Right renal pelvis (tissue), 4 donors: ENCODE measurements at regions not wholly inside any gene's neighbourhood (a gene's known extent, or its start where the extent isn't known, plus 50 kb on each side); places are given as distances from the start of the nearest gene placed in this dataset.

ENCODE experiments used
- DNase-seq, 4 donors: peaks; one replicate each; pipeline ENCODE4 v3.0.0-alpha.2; 2013; ENCODE audit warnings: low read depth in 4 of 4, low spot score in 3 of 4, missing footprints in 1 of 4

DNA sequence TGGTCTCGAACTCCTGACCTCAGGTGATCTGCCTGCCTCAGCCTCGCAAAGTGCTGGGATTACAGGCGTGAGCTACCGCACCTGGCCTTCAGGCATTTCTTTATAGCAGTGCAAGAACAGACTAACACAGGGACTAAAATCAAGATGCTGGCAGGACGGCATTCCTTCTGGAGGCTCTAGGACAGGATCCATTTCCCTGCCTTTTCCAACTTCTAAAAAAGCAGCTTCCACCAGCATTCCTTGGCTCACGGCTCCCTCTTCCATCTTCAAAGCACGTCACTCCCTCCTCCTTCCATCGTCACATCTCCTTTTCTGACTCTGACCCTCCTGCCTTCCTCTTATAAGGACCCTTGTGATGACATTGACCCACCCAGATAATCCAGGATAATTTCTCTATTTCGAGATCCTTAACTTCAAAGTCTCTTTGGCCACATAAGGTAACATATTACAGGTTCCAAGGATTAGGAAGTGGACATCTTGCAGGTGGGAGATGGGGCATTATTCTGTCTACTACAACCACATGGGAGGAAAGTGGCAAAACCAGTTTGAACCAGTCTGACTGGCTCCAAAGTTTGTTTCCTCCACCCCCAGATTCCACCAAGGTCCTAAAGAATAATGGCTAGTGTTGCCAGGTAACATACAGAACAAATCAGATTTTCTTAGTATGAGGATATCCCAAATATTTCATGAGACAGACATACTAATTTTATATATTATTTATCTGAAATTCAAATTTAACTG lies 172.5 kb downstream of the MN1 start:
- no peak for DNase-seq

- no peak for DNase-seq
Measured at GRCh38 chr22:27629908-27630673, 171.5 kb downstream of the MN1 start.

- no peak for DNase-seq
Measured at GRCh38 chr22:27630754-27631153, 170.8 kb downstream of the MN1 start.

GRCh38 chr22:27631641-27632040 lies 169.9 kb downstream of the MN1 start:
- no peak for DNase-seq

- DNase-seq = no peak
Measured at GRCh38 chr22:27632451-27633295, 168.9 kb downstream of the MN1 start.

DNA sequence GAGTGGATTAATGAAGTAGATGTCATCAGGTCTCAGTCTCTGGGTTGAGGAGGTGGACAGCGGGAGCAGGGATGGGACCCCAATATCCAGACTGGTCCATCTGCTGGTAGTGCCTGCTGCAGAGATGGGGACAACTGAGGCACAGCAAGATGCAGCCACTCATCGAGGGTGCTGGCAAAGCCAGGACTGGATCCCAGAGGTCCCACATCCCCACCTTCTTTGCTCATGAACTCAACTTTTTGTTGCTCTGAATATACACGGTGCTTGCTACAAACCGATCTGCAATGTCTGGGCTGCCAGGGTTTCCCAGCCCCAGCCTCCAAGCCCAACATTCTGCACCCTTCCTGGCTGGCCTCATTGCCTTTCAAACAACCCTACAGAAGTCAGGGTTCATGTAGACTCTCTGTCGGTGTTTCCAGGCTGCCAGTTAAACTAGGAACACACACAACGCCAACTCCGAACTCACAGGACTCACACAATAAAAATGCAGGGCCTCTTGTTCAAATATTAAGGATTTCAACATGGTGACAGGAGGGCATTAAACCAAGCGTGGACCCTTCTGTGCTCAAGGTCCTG lies 168.2 kb downstream of the MN1 start:
- no peak for DNase-seq

GRCh38 chr22:27634043-27634740 lies 167.4 kb downstream of the MN1 start:
- DNase-seq = no peak

GRCh38 chr22:27635435-27635834 lies 166.1 kb downstream of the MN1 start:
- DNase-seq = no peak

- DNase-seq = no peak
Measured at GRCh38 chr22:27635852-27636251, 165.7 kb downstream of the MN1 start.

DNA sequence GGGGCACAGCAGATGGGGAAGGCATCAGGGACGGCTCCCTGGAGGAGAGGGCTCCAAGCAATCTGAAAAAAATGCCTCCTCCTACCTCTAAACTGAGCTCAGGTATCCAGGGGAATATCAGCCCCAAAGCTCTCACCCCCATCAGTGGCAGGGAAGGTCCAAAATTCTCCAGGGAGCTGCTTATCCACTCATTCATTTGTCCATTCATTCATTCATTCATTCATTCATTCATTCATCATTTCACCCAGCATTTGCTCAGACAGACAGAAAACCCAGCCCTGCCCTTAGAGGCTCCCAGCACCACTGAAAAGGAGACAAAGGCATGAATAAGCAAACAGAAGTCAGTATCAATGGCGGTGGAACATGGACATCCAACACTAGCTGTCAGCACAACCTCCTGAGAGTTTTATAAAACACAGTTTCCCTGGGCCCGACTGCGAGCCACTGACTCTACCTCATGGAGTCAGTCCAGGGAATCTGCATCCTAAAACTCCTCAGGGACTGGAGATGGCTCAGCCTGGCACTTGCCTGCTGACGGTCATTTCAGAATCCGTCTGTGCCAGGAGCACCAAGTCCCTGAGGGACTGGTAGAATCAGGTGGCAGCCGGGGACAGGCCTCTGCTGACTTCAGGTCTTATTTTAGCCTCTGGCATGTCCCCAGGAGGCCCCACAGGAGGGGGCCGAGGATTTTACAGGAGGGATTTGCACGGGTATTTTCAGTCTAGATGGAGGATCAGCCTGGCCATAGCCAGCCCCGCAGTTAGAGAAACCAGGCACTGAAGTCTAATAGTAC lies 164.6 kb downstream of the MN1 start:
- no peak for DNase-seq

DNA sequence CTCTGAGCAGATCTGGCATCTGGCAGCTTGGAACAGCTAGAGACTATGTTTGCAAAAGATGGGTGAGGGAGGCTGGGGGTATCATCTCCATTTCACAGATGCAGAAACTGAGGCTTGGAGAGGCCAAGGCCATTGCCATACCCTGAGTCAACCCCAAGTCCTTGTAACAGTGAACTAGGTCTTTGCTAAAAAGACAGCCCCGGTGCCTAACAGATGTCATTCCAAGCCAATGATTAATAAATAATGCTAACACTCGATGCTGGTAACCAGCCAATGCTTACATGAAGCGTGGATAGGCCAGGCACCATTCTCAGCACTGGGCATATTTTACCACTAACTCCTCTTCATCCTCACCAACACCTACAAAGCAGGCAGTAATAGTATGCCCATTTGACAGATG lies 164.0 kb downstream of the MN1 start:
- DNase-seq = no peak

GRCh38 chr22:27638329-27639233 lies 163.0 kb downstream of the MN1 start:
- peak in 1 of 4 donors; percentile 15 for DNase-seq

- DNase-seq = peak in 2 of 4 donors; percentile 28 to 38
Measured at GRCh38 chr22:27639248-27640086, 162.1 kb downstream of the MN1 start.

DNA sequence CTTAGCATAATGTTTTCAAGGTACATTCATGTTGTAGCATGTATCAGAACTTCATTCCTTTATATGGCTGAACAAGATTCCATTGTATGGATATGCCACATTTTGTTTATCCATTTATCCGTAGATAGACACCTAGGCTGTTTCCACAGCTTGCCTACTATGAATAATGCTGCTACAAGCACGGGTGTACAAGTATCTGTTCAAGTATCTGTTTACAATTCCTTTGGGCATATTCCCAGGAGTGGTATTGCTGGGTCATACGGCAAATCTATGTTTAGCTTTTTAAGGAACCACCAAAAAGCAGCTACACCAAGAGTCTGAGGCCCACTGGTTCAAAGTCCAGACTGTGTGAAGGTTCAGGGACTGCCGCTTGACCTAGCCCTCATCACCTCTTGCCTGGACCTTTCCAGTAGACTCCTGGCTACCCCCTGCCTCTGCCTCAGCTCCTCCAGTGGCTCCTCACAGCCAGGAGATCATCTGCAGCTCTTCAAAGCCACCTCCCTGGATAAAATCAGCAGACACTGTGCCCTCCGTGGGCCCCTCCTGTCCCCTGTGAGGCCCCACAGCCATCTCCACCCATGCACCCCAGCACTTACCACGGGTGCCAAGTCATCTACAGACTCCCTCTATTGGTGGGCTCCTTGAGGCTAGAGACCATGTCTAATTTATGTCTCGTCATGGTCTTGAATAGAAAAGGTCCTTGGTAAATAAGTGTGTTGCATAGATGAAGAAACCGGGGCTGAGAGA lies 160.3 kb downstream of the MN1 start:
- no peak for DNase-seq

DNA sequence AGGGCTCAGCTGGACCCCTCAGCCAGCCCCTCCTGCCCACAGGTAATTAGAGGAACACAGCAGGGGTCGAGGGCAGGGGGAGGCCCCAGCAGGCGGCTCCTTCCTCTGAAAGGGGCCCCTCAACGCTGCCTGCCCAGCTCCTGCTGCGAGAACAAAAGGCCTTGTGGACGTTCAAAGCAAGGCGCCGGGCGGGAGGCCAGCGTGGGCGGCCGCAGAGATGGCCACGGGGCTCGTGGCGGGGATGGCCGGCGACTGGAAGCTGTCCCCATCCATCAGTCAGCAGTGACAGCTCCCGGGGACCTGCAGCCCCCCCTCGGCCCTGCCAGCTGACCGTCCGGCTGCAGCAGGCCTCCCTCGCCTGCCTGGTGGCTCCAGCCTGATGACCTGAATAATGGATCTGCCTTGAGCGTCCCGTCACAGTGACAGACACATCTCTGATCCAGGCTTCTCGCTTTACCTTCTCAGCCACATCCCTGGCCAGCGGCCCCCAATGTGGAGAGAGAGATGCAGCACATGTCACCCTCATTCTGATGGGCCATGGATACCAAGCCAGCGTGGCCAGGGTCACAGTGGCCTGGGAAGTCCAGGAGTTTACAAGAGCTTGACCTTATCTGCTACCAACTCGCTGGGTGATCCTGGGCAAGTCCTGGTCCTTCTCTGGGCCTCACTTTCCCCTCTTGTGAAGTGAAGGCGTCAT lies 159.3 kb downstream of the MN1 start:
- DNase-seq = no peak

- DNase-seq = no peak
Measured at GRCh38 chr22:27643907-27644306, 157.6 kb downstream of the MN1 start.
